NCI-H1105 (cell line): ENCODE measurements at regions not wholly inside any gene's neighbourhood (a gene's known extent, or its start where the extent isn't known, plus 50 kb on each side); places are given as distances from the start of the nearest gene placed in this dataset.

Source experiments
- DNase-seq: peaks from one replicate; lab custom pipeline; 2025; lab: John Stamatoyannopoulos, UW

DNA sequence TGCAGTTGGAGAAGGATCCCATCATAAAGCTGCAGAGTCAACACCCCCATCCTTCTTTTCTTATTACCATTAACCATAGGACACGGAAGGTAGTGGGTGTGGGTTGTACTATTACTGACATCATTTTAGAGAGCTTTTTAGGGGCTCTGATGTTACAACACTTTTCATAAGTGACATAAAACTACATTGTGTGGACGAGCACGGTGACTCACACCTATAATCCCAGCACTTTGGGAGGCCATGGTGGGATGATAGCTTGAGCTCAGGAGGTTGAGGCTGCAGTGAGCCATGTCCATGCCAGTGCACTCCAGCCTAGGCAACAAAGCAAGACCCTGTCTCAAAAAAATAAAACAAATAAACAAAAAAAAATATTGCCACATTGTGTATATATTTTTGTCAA, 167.1 kb downstream of the DUSP6 start:
- no peak for DNase-seq

DNA sequence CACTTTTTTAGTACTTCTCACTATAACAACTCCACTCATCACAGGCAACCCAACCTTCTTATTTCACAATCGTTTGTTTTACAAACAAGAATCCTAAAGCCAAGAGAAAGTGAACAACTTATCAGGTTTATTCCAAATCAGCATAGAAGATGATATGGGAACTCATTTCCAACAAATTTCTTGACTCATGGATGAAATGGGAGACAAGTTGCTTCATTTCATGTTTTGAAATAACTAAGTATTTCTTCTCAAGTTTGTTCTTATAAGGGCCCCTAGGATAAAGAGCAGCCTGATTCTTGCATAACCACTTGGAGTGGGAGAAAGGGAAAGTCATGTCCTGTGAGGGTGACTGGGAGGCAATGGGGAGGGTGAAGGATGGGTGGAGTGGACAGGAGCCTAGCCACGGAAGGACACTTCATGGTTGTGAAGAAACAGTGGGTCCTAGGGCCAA, 168.3 kb downstream of the DUSP6 start:
- no peak for DNase-seq

DNA sequence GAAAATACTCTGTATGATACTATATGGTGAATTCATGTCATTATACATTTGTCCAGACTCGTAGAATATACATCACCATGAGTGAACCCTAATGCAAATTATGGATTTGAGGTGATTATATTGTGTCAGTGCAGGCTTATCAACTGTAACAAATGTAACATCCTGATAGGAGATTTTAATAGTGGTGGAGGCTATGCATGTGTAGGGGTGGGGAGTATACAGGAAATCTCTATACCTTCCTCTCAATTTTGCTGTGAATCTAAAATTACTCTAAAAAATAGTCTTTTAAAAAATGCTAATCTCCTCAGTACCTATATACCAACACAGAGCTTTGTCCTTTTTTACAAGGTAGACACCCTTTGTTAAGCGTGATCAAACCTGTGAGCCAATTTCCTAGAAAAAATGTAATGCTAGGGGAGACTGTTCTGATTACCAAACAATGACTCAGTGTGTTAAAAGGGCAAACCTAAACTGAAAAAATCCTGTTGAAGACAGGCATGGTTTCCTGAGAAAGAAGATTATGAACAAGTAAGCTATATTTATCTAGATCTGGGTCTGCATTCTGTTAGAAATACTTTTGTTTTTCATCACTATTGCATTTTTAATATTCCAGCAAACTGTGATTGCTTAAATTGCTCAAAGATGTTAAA, 170.9 kb downstream of the DUSP6 start:
- DNase-seq, result no peak

GRCh38 chr12:89180496-89180895, 171.8 kb downstream of the DUSP6 start:
- no peak for DNase-seq

- DNase-seq, result peak; percentile 75
Observed at GRCh38 chr12:89179983-89180382, 172.3 kb downstream of the DUSP6 start.

DNA sequence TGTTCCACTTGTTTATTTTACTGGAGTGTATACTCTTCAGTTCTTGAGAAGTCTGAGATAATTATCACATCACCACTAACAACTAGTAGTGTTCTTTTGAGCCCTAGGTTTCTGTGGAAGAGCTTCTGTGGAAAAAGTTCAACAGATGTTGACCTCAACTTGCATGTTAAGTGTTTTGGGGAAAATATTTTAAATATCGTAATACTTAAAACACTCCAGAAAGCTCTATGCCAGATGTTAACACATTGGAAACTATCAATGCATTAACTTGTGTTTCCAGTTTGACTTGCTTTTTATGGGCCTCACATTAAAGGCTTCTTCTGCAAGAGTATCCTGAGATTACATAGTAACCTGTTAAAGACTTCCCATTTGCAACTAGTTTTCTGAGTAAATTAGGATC, 173.1 kb downstream of the DUSP6 start:
- no peak for DNase-seq

DNA sequence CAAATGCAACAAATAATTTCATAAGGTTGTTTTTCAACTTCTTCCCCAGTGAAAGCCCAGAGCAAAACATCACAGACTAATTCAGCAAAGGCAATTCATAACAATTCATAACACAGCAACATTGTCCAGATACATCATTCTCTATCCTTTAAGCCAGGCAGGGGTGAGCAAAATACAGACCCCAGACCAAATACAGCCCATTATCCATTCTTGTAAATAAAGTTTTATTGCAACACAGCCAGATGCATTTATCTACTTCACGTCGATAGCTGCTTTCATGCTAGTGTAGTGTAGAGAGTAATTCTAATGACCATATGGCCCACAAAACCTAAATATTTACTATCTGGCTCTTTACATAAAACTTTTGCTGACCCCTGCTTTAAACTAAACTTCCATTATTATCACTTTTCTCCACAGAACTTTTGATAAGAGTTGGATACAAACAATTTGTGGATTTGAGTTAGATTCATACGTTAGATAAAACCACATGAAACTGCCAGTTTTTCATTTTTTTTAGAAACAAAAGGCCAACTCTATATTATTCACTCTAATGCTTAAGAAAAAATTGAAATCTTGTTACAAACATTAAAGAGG, 174.4 kb downstream of the DUSP6 start:
- DNase-seq, result no peak

DNA sequence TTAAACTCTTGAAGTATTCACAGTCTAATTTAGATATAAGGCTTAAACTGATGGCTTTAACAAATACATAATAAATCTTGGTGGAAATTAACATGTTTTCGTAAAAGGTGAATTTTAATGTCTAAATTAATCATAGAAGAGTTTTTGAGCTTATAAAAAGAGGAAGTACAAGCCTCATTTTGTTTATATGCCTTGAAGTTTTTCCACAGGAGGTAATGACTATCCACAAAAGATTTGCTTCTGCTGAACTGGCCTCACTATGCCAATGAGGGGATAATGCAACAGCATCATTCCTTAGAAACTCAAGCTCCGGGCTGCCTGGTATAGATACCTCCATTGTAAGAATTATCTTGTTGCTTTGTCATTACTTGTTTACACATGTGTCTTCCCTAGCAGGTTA, 175.6 kb downstream of the DUSP6 start:
- DNase-seq, result no peak

DNA sequence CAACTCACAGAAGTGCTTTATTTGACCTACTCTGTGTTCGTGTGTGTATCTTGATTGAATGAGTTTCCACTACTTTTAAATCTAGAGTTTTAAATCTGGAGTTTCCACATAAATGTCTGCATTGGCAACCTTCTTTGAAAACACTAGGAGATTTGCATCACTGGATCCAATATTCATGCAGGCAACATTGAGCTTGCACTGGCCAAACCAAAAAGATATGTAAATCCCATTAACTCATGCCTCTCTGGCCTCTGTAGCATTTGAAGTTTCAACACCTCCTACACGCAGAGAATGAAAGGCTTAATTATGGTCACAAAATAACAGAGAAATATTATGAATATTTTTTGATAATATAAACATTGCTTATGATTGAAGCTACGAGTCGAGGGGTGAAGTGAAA, 178.6 kb downstream of the DUSP6 start:
- DNase-seq, result no peak

DNA sequence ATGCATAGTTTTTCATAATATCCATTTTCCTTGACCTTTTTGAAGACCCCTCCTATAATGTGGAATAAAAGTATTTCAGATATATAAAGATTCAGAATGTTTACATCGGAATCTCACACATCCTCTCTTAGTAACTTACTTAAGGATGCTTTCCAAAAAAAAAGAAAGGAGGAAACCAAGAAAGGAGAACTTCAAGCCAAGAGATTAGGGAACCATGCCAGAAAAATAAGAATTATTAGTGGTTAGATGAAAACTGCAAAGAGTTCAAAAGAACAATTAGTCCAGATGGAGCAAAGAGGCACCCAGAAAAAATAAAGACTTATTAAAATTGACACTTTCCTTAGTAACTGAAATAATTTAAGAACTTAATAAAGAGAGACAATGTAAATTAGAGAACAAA, 179.2 kb downstream of the DUSP6 start:
- no peak for DNase-seq

- DNase-seq, result no peak
Observed at GRCh38 chr12:89172224-89172623, 180.1 kb downstream of the DUSP6 start.

GRCh38 chr12:89169321-89169720, 183.0 kb downstream of the DUSP6 start:
- DNase-seq, result no peak

GRCh38 chr12:89167986-89168385, 184.3 kb downstream of the DUSP6 start:
- DNase-seq, result no peak

DNA sequence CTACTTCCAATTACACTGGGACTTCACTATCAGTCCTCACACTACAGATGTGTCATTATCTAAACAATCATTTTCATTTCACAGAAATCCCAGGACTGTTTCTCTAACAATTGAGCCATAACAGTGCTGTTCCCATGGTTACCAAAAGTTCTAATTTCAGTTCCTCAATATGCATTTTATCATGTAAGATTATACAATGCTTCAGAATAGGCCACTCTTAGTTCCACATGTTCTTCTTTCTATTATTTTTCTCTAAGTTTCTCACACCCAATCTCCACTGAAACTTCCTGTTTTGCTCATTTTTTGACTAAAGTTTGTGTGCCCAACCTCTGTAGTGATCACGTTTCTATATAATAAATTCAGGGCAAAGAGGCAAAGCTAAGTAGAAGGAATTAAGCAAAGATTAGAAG, 185.8 kb downstream of the DUSP6 start:
- DNase-seq, result no peak

GRCh38 chr12:89166121-89166520, 186.2 kb downstream of the DUSP6 start:
- DNase-seq, result no peak

GRCh38 chr12:89165703-89166102, 186.6 kb downstream of the DUSP6 start:
- DNase-seq, result no peak

DNA sequence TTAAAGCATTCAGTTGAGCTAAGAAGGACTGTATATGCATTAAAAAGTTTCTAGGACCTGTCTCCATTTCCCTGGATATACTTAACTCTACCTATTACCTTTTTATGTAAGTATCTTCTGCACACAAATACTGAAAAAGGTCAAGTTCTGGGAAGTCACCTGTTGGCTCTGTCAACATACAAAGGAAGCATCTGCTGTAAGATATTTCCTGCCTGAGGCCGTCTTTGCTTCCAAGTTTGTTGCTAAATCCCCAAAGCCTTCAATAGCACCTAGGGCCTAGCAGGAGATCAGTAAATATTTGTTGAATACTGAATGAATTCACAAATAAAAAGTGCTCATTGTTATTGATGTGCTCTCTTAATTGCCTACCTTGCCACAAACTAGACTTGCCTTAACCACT, 188.4 kb downstream of the DUSP6 start:
- DNase-seq, result no peak

DNA sequence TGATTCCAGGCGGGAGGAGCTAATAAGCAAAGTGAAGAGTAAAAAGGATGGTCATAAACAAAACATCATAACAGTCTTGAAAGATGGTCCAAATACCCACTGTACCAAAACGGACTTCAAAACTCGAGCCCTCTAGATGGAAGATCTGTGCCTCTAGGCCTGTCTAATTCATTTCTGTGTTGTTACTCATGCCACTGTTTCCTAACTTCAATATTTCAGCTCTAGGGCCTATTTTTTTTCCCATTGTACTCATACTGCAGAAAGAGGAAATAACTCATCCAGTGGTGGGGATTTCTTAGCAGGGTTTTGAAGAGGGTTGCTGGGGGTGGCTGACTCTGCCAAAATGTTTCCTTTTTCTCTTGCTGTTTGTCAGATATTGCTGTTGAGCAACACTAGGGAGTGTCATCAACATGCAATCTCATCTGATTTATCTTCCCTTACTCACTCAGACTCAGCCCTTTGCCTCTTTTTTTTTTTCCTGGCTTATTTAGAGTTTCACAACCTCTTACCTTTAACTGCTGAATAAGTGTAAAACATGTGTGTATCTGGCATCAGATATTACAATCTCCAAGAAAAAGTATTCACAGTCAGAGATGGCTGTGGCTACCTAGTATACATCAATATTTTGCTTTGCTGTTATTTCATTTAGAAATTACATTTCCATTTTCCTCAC, 189.6 kb downstream of the DUSP6 start:
- DNase-seq, result no peak

GRCh38 chr12:89161557-89161956, 190.7 kb downstream of the DUSP6 start:
- DNase-seq, result no peak

DNA sequence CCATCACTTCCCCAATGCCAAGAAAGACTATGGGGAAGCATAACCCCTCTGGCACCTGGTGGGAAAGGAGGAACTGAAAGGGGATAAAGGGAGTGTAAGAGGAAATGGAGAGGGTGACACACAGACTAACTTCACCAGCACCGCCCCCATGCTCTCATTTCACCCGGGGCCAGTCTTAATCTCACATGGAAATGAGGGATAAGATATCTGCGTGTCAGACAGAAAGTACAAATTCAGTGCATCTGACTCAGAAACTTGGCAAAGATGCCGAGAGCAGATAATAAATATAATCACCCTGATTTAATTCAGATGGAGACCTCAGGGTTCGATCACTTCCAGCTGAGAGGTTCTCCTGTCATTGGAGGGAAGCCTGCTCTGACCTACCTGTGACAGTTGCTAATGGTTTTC, 191.6 kb downstream of the DUSP6 start:
- DNase-seq, result no peak

DNA sequence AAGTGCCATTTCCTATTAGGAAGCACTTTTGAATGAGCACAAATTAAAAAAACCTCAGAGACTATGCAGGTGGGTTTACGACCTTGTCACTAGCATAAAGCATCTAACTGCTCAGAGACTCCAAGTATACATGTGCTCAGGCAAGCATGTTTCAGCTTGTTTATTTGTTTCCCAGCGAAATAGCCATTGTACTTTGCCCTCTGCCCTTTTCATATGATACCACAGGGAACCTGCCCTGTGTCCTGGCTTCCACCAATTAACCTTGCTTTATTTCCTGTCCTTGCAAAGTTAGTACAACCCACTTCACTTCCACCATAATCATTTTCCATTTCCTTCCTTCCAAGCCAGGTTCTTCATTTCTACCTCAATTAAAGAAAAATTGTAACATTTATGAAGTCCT, 194.9 kb downstream of the DUSP6 start:
- no peak for DNase-seq

GRCh38 chr12:89156862-89157262, 195.4 kb downstream of the DUSP6 start:
- no peak for DNase-seq

GRCh38 chr12:89156340-89156739, 196.0 kb downstream of the DUSP6 start:
- no peak for DNase-seq

DNA sequence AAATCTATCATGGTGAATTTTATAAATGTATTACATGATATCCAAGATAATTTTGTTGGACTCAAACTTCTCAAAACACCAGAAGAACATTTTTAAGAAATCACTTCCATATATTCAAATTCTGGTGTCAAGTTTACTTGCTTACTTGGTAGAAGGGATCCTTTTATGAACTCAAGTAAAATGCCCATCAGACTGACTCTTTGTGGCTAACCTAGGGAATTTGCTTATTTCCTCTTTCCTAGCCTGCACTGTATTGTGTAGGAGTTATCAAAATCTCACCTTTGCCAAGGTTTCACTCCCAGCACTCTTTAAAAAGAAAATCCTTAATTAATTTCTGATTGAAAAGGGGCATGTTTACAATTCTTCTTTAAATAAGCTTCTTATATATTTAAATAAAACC, 196.5 kb downstream of the DUSP6 start:
- DNase-seq, result no peak
